H7 (cell line): ENCODE measurements at regions not wholly inside any gene's neighbourhood (a gene's known extent, or its start where the extent isn't known, plus 50 kb on each side); places are given as distances from the start of the nearest gene placed in this dataset.
"Not testable (repeated sequence)": the region's sequence is repeated elsewhere in the genome, so short reads cannot be mapped to it uniquely, and the experiment has no call there.

ENCODE experiments used
- DNase-seq: peaks from one replicate; pipeline ENCODE4 v3.0.0; 2012
- H3K27me3 ChIP-seq: 2 replicates; pipeline ENCODE4 v1.6.0; 2011; ENCODE audit warnings: mild to moderate bottlenecking, low read length; ENCODE audit not compliant: control insufficient read depth, insufficient read depth
- H3K36me3 ChIP-seq: replicated peaks from 2 replicates; pipeline ENCODE4 v1.5.1; 2011; ENCODE audit warnings: low read length; ENCODE audit not compliant: control insufficient read depth, insufficient read depth
- H3K4me3 ChIP-seq: 2 replicates; pipeline ENCODE4 v1.5.1; 2011; ENCODE audit warnings: low read depth, mild to moderate bottlenecking, control low read depth, low read length, moderate library complexity; ENCODE audit not compliant: insufficient read depth

DNA sequence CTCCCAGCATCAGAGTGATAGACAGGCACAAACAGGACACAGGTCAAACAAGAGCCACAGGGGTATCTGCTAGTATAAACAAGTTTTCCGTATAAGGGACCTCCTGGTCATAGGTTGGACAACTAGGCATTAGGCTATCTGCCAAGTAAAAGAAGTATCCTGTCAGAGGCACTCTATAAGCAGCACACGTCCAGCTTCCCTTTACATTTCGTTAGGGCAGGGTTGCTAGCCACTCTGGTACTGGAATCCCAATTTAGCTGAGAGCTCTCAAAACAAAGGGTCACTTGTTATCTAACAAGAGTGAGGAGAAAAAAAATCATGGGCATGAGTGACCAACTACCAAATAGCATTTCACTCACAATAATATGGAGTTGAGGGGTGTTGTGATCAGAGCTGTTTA is 780.7 kb upstream of the DIAPH2 start:
- Histone ChIP-seq H3K36me3 (no peaks in the 10 kb centered on the region), H3K27me3 (no peaks in the 10 kb centered on the region), H3K4me3 (no peak overlapping the region)
- no peak for DNase-seq

GRCh38 chrX:95907081-95907480 is 777.6 kb upstream of the DIAPH2 start:
- DNase-seq, result no peak
- no peak overlapping the region for H3K4me3 ChIP-seq
- no peaks in the 10 kb centered on the region for H3K27me3 ChIP-seq
- H3K36me3 ChIP-seq, result no peaks in the 10 kb centered on the region

DNA sequence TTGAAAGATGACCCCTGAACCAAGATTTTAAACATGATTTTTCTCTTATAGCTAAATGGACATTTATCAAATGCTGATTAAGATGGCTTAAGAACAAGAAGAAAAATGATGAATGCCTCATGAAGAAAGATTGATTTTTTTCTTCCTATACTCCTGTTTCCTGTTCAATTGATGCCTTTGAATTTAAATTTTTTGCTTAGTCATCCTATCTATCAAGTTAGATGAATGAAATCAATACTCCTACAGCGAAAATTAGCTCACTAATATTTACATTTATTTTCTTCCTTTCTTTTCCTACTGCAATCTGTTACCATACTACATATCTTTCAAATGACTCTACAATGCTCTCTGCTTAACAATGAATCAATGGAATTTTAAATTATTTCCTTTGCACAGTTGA is 773.6 kb upstream of the DIAPH2 start:
- Histone ChIP-seq H3K36me3 (no peaks in the 10 kb centered on the region), H3K4me3 (no peak overlapping the region), H3K27me3 (no peaks in the 10 kb centered on the region)
- no peak for DNase-seq

- no peaks in the 10 kb centered on the region for H3K36me3 ChIP-seq
- no peak overlapping the region for H3K4me3 ChIP-seq
- no peaks in the 10 kb centered on the region for H3K27me3 ChIP-seq
Observed at GRCh38 chrX:95919605-95920004, 765.0 kb upstream of the DIAPH2 start.

DNA sequence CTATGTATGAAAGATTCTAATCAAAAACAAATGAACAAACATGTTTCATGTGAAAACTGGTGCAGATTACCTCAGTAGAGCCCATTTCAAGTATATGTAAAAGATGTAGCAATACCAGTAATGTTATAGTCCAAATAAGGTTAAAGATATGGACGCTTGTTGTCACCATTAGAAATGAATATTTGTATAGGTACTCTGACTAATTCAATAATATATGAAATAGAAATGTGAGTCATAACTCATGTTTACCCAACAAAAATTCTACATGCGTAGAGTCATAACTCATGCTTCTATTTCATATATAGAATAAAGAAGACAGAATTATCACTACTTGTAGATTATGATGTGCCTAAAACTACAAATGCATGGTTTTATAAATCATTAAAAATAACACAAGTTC is 739.1 kb upstream of the DIAPH2 start:
- H3K36me3 ChIP-seq, result no peaks in the 10 kb centered on the region
- H3K27me3 ChIP-seq, result no peaks in the 10 kb centered on the region
- DNase-seq, result no peak
- H3K4me3 ChIP-seq, result no peak overlapping the region

More at GRCh38 chrX:95919605-95920004, 765.0 kb upstream of the DIAPH2 start:
- DNase-seq, result no peak

GRCh38 chrX:95949588-95949987 is 735.1 kb upstream of the DIAPH2 start:
- no peak overlapping the region for H3K4me3 ChIP-seq
- no peak for DNase-seq
- H3K27me3 ChIP-seq, result no peaks in the 10 kb centered on the region
- H3K36me3 ChIP-seq, result no peaks in the 10 kb centered on the region

DNA sequence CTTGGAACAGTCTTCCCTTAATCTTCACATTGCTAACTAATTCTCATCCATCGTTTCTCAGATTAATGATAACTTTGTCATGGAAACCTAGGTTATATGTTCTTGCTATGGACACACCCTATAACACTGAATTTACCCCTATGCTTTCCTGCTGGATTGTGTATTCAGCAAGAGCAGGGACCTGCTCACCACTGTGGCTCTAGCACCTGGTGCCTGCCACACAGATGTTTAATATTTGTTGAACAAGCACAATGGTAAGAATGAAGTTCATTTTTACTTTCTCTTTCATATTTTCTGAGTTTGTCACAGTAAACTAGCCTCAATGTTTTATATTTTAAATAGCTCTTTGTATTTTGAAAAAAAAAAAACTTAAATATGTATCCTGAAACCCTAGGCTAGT is 734.0 kb upstream of the DIAPH2 start:
- Histone ChIP-seq H3K27me3 (no peaks in the 10 kb centered on the region), H3K36me3 (no peaks in the 10 kb centered on the region), H3K4me3 (no peak overlapping the region)
- no peak for DNase-seq

GRCh38 chrX:95953564-95953963 is 731.1 kb upstream of the DIAPH2 start:
- H3K36me3 ChIP-seq, result no peaks in the 10 kb centered on the region
- H3K4me3 ChIP-seq, result no peak overlapping the region
- no peaks in the 10 kb centered on the region for H3K27me3 ChIP-seq
- DNase-seq, result no peak

DNA sequence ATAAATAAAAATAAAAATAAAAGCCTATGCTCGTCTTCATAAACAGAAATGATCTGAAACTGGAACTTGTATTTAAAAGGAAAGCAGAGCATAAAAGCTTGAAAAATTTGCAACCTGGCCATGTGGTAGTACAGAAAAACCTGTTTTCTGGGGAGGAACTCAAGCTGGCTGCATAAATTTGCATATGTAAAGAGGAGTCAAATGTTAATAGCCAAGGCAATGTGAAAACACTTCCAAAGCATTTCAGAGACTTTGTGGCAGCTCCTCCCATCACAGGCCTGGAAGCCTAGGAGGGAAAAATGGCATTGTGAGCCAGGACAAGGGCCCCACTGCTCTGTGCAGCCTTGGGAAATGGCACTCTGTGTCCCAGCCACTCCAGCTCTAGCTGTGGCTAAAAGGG is 727.9 kb upstream of the DIAPH2 start:
- H3K27me3 ChIP-seq, result no peaks in the 10 kb centered on the region
- no peaks in the 10 kb centered on the region for H3K36me3 ChIP-seq
- H3K4me3 ChIP-seq, result no peak overlapping the region
- DNase-seq, result no peak

DNA sequence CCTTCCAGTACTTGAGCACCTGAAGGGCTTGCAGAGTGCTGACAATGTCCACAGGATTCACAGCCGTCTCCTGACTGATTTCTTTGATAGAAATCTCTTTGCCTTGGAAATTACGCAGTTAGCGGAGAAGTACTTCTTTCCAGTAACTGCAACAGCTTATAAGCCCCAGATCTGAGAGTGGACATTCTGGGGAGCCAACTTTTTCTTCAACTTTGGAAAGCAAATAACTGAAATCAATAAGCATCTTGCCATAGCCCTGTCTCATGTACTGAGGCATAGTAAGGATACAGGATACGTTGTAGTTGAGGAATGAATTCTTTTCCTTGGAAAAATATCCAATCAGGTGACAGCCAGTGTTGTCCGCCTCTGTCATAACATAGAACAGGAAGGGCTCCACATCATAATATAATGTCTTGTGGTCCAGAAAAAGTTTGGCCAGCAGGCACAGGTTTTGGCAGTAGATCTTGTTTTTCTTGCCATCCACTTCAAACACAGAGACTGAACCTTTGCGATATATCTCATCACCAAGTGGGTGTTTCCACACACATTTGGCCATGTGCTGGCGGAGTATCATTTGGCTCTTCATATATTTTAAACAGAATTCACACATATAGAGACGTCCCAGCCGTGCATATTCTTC is 711.1 kb upstream of the DIAPH2 start:
- not testable (repeated sequence) for H3K36me3 ChIP-seq, H3K27me3 ChIP-seq, DNase-seq, H3K4me3 ChIP-seq

DNA sequence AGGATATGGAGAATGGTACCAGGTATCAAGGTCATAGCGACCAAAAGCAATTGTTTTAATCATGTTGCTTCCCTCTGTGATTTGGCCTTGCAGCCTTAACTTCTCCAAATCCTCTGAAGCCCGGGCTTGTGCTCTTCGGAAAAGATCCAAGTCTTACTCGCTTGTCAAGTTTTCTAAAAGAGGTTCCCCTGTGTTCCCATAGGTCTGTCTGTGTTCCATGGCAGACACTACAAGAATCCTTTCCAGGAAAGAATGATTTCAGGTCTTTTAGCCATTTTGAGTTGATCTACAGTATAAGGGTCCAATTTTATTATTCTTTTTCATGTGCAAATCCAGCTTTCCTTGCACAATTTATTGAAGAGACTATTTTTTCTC is 710.6 kb upstream of the DIAPH2 start:
- Histone ChIP-seq H3K4me3 (no peak overlapping the region), H3K36me3 (no peaks in the 10 kb centered on the region), H3K27me3 (no peaks in the 10 kb centered on the region)
- DNase-seq, result no peak

GRCh38 chrX:95974890-95975289 is 709.8 kb upstream of the DIAPH2 start:
- Histone ChIP-seq H3K36me3 (no peaks in the 10 kb centered on the region), H3K27me3 (no peaks in the 10 kb centered on the region), H3K4me3 (no peak overlapping the region)
- no peak for DNase-seq

- H3K4me3 ChIP-seq, result no peak overlapping the region
Observed at GRCh38 chrX:95995583-95995982, 689.1 kb upstream of the DIAPH2 start.

DNA sequence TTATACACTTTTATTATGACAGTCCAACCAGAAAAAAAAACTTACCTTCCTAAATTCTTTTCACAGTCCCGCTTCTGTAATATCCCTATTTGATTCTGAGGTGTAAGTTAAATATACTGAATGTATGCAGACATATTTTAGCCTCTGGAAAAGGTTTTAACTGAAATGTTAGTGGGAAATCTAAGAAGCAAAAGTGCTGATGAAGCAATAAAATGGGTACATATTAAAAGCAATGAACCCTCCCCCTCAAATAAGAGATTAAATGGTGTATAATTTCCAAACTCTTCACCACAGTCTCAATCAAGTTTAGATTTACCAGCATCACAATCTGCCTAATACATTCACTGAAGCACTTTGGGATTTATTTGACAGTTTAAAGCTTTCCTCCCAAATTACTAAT is 688.3 kb upstream of the DIAPH2 start:
- no peak overlapping the region for H3K4me3 ChIP-seq
- no peaks in the 10 kb centered on the region for H3K27me3 ChIP-seq
- DNase-seq, result no peak
- no peaks in the 10 kb centered on the region for H3K36me3 ChIP-seq

More at GRCh38 chrX:95995583-95995982, 689.1 kb upstream of the DIAPH2 start:
- H3K36me3 ChIP-seq, result no peaks in the 10 kb centered on the region
- DNase-seq, result no peak
- H3K27me3 ChIP-seq, result no peaks in the 10 kb centered on the region

GRCh38 chrX:96002431-96002830 is 682.2 kb upstream of the DIAPH2 start:
- DNase-seq, result no peak
- Histone ChIP-seq H3K27me3 (no peaks in the 10 kb centered on the region), H3K4me3 (no peak overlapping the region), H3K36me3 (no peaks in the 10 kb centered on the region)

DNA sequence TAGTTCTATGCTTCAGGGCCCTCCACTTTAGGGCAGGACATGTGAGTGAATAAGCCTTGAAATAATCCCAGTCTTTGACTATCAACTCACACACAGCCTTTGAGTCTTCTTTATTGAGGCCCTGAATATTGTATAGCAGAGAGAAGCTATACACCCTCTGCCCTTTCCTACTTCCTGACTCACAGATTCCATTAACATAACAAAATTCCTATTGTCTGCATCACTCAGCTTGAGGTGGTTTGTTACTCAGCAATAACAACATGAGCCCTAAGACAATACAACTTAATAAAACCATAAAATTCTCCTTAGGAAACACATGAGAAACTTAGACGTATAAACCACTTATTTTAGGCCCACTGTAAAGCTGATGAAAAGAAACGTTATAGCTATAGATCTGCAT is 680.3 kb upstream of the DIAPH2 start:
- Histone ChIP-seq H3K36me3 (no peaks in the 10 kb centered on the region), H3K27me3 (no peaks in the 10 kb centered on the region), H3K4me3 (no peak overlapping the region)
- DNase-seq, result no peak
